ENCODE measurements at regions not wholly inside any gene's neighbourhood (a gene's known extent, or its start where the extent isn't known, plus 50 kb on each side); places are given as distances from the start of the nearest gene placed in this dataset.

DNA sequence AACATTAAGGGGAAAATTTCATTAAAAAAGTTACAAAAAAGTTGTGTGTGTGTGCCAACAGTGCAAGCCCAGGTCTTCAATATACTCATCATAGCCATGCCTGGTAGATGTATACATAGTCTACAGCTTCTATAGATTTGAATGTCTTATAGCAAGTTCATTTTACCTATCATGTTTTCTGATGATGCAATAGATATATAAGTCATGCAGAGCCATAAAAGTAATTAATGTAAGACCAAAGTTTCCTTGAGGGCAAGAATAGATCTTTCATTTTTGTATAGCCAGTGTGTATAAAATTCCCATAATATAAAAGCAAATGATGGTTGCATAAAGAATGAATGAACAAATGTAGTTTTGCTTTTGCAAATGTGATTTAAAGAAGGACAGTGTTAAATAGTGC is 1138.4 kb downstream of the TBL1XR1 start (continued):
- no peak for TF ChIP-seq REST (IDR thresholded peaks at IDR 0.05; ENCODE audit: low read depth, low read length)
- TF ChIP-seq FOSL2 (IDR thresholded peaks at IDR 0.05; ENCODE audit: borderline replicate concordance, low read depth): no peak
- no peak for TF ChIP-seq MEF2A (IDR thresholded peaks at IDR 0.05; ENCODE audit: borderline replicate concordance, low read depth)
- TF ChIP-seq RCOR1 (IDR thresholded peaks at IDR 0.05; ENCODE audit: low read length): no peak
- TF ChIP-seq SIN3A (IDR thresholded peaks at IDR 0.05; ENCODE audit: borderline replicate concordance, low read depth, low read length): no peak
- TF ChIP-seq NFIC (IDR thresholded peaks at IDR 0.05; ENCODE audit: borderline replicate concordance): no peak

- TF ChIP-seq SMC3 (IDR thresholded peaks at IDR 0.05; ENCODE audit: low read depth, low read length): no peak
- no peak for TF ChIP-seq REST (IDR thresholded peaks at IDR 0.05; ENCODE audit: low read depth, low read length)
- TF ChIP-seq CHD2 (IDR thresholded peaks at IDR 0.05; ENCODE audit: low read length, partially characterized antibody): no peak
- TF ChIP-seq, protein P1, sequence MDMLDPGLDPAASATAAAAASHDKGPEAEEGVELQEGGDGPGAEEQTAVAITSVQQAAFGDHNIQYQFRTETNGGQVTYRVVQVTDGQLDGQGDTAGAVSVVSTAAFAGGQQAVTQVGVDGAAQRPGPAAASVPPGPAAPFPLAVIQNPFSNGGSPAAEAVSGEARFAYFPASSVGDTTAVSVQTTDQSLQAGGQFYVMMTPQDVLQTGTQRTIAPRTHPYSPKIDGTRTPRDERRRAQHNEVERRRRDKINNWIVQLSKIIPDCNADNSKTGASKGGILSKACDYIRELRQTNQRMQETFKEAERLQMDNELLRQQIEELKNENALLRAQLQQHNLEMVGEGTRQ (IDR thresholded peaks at IDR 0.05; ENCODE audit: borderline replicate concordance, low read depth, low read length): no peak
- no peak for TF ChIP-seq ZBTB33 (IDR thresholded peaks at IDR 0.05; ENCODE audit: borderline replicate concordance, low read depth)
- no peak for TF ChIP-seq TEAD4 (IDR thresholded peaks at IDR 0.05; ENCODE audit: borderline replicate concordance, insufficient read depth)
- TF ChIP-seq IRF3 (IDR thresholded peaks at IDR 0.05; ENCODE audit: low read depth, low read length): no peak
- H3K4me1 ChIP-seq (ENCODE audit: control insufficient read depth in 1 of 2, insufficient read depth in 2 of 2, low read depth in 1 of 2, low read length in 1 of 2): no peaks in the 10 kb centered on the region
Observed at GRCh38 chr3:176055836-176056235, 1141.4 kb downstream of the TBL1XR1 start.

More at GRCh38 chr3:176055836-176056235, 1141.4 kb downstream of the TBL1XR1 start:
- Histone ChIP-seq H2AFZ (ENCODE audit: low read depth) (no peak overlapping the region), H3K27me3 (ENCODE audit: insufficient read depth) (no peaks in the 10 kb centered on the region), H3K4me2 (no peak overlapping the region), H3K9me3 (no peaks in the 10 kb centered on the region; the same call in 1 of the 2 replicates), H3K4me3 (ENCODE audit: low read depth in 2 of 2, low read length in 1 of 2) (no peak overlapping the region), H3K36me3 (replicated peaks in 1 of 2; ENCODE audit: control insufficient read depth in 1 of 2, insufficient read depth in 2 of 2, low read length in 1 of 2) (no peaks in the 10 kb centered on the region), H3K9me2 (no peaks in the 10 kb centered on the region), H3K9ac (no peak overlapping the region), H3K79me2 (ENCODE audit: insufficient read depth) (no peaks in the 10 kb centered on the region), H3F3A (replicated peaks; ENCODE audit: insufficient read depth) (no peaks in the 10 kb centered on the region), H3K27ac (ENCODE audit: low read depth in 2 of 2, low read length in 1 of 2) (no peak overlapping the region), H4K20me1 (ENCODE audit: insufficient read depth) (no peaks in the 10 kb centered on the region)
- WGBS (ENCODE audit: low lambda C conversion rate): 50% methylated on average over 6 of the region's 6 CpGs
- ChIA-PET POLR2A (no interaction called here), CTCF (no interaction called here)
- no peak for DNase-seq

Measured in SK-N-SH (cell line).